GM12892 (cell line): ENCODE measurements at regions not wholly inside any gene's neighbourhood (a gene's known extent, or its start where the extent isn't known, plus 50 kb on each side); places are given as distances from the start of the nearest gene placed in this dataset.

Experiments used
- DNase-seq: peaks from one replicate; pipeline ENCODE4 v3.0.0; 2011; ENCODE audit not compliant: insufficient read length
- FAIRE-seq: peaks from 2 replicates; lab custom pipeline; 2011; peaks lifted over from hg19 to GRCh38; lab: Jason Lieb, UNC
- POLR2A ChIP-seq: IDR thresholded peaks from 2 replicates; pipeline ENCODE4 v1.6.1; 2011; ENCODE audit warnings: low read depth, low read length, control low read depth
- POLR2AphosphoS5 ChIP-seq: IDR thresholded peaks from 2 replicates; pipeline ENCODE4 v1.6.1; 2011; ENCODE audit warnings: low read depth, low read length, control low read depth
- TAF1 ChIP-seq: IDR thresholded peaks from 2 replicates; pipeline ENCODE4 v1.6.1; 2011; ENCODE audit warnings: low read depth, mild to moderate bottlenecking, control low read depth, low read length, borderline replicate concordance

DNA sequence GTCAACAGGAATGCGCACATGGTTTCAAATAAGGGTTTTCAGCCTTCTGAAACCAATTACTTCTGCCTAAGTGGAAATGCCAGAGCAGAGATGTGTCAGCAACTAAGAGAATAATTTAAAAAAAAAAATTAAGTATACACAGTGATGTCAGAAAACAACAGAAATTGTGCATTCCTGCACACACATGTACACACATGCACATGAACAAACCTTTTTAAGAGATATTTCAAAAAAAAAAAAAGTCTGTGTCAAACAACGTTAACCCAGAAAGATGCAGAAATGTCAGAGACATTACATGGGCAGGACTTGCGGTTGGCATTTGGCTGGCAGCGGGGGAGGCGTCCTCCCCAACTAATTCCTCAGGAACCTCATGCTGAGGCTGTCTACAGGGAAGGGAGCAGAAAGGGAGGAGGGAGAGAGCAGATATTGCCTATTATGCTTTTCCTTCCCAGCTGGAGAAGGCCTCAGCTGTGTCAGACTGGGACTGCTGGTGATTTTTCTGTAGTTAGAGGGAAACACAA lies 536.9 kb upstream of the WWC1 start:
- FAIRE-seq (no peak), DNase-seq (no peak)
- no peak for TF ChIP-seq POLR2A
- no peak for TF ChIP-seq POLR2AphosphoS5
- no peak for TF ChIP-seq TAF1

DNA sequence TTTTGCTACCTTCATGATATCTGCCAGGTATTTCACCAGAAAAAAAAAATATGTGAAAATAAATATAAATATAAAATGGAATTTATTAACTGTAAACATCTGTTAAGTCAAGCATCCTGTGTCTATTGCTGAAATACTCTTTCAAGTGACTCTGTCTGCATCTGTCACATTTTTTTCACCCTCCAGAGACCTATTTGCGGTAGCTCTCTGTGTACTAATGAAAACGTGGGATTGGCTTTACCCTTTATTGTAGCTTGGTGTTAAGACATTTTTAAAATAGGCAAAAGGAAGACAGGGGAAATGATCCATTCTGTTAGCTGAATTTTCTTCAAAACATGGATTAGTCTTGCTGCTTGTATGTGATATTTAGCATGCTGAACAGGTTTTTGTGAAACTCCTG lies 536.0 kb upstream of the WWC1 start:
- FAIRE-seq: no peak
- TF ChIP-seq POLR2A: no peak
- no peak for TF ChIP-seq POLR2AphosphoS5
- TF ChIP-seq TAF1: no peak
- no peak for DNase-seq

DNA sequence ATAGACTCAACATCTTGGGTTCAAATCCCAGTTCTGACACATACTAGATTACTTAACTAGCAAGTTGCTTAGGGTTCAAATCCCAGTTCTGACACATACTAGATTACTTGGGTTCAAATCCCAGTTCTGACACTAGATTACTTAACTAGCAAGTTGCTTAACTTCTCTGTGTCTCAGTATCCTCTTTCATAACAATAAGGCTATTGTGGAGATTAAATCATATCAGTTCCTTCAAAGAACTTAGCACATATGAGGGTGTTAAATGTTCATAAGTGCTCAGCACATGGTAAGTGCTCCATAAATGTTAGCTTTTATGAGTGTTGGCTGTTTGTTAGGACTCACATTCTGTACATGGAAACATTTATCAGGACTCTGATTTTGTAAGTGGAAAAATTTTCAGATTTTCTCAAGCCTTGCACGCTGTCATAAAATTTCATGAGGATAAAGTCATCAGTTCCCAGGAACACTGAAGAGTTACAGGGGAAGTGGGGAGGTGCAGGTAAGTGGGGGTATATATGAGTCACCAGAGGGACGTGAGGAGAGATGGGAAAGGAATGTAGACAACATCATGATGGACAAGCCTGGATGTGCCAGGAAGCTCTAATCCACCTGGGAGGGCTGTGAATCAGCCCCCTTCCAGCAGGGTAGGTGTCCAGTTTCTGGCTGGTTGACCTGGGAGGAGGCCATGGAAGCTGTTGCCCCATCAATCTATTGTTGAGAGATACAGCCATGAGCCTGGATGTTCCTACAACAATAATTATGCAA lies 532.2 kb upstream of the WWC1 start:
- no peak for DNase-seq
- TF ChIP-seq TAF1 (no peak), POLR2AphosphoS5 (no peak), POLR2A (no peak)
- FAIRE-seq: no peak

DNA sequence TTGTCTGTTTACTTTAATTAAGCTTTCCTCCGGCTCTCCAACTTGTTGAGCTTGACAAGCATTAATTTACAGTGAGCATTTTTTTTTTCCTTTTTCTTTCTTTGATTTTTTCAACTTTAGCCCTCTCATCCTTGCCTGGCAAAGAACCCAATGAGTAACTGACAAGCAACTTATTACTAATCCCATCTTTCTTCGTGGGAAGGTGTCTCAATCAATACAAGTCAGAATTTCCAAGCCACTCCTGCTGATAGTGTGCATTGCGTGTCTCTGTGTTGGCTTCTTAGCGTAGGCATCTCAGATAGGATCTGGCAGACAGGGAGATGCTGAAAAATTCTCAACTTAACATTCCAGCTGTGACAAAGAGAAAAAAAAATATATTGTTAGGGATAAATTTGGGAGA lies 527.7 kb upstream of the WWC1 start:
- no peak for DNase-seq
- TF ChIP-seq POLR2A: no peak
- TF ChIP-seq POLR2AphosphoS5: no peak
- TF ChIP-seq TAF1: no peak
- FAIRE-seq: no peak

DNA sequence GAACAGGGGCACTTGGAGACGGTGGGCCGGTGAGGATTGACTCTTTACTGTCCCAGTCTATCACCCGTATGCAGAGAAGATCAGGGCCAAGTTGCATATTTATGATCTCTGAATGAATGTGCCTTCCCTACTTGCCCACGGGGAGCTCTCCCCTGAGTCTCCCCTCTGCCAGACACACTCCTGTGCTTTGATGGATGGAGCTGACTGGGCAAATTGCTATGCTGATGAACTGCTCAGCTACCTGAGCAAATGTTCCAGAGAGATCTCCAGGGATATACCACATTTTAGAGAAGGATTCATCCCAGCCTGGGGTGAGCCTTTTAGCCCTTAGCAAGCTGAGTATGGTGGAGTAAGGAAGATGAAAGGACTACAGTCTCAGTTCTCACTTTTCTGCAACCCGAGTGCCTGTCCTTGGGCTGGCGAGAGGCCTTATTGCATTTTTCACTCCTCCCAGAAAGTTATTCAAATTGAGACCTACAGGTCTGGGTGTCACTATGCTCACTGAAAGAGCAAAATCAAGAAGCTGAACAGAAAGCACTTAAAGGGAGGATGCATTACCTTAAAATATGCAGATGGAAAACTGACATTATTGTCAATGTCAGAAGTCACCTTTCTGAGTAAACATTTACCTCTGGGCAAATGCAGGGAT lies 526.7 kb upstream of the WWC1 start:
- no peak for FAIRE-seq
- DNase-seq: no peak
- TF ChIP-seq POLR2AphosphoS5 (no peak), POLR2A (no peak), TAF1 (no peak)

DNA sequence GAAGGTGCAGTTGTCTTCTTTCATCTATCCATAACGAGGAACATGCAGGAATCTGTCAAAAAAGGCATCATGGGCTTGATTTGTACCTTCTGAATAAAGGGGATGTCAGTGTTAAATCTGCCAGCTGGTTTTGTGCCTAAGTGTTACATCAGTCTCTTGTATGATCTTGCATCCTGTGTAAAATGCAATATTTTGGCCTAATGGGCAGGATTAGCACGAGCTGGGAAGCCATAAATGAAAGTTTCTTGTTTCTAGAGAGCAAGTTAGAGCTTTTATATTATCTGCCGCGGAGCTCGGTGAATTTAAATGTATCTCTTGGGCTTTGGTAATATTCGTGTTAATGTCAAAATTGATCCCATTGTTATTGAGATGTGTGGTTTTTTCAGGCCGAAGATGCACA lies 526.1 kb upstream of the WWC1 start:
- FAIRE-seq (no peak), DNase-seq (no peak)
- TF ChIP-seq POLR2A (no peak), POLR2AphosphoS5 (no peak), TAF1 (no peak)

DNA sequence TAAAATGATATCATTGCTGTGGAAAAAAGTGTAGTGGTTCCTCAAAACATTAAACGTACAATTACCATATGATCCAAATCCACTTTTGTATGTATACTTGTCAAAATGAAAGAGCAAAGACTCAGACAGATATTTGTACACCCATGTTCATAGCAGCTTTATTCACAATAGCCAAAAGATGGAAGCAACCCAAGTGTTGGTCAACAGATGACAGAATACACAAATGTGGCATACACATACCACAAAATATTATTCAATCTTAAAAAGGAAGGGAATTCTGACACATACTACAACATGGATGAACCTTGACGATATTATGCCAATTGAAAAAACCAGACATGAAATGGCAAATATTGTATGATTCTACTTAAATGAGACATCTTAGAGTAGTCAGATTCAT lies 524.5 kb upstream of the WWC1 start:
- no peak for DNase-seq
- FAIRE-seq: no peak
- no peak for TF ChIP-seq TAF1
- no peak for TF ChIP-seq POLR2A
- no peak for TF ChIP-seq POLR2AphosphoS5

DNA sequence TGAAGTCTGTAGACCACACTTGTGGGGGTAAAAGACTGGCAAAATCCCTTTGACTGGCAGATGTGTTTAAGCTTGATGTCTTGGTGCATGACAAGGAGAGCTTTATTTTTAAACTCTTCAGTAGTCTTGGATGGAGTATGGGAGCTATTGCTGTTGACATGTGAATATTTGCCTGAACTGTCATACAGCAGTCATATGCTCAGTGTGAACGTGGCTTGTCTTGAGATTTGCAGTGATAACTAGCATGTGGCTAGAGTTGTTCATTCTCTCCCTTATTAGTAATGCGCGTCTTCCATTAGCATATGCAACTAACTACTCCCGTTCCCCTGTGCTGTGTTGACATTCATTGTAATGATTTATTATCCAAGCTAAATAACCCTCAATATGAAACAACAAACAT lies 523.6 kb upstream of the WWC1 start:
- no peak for FAIRE-seq

GRCh38 chr5:167769846-167770413 lies 521.5 kb upstream of the WWC1 start:
- TF ChIP-seq POLR2A (no peak), TAF1 (no peak), POLR2AphosphoS5 (no peak)
- DNase-seq (no peak), FAIRE-seq (no peak)

More for the DNA sequence above, 523.6 kb upstream of the WWC1 start:
- DNase-seq: no peak
- TF ChIP-seq POLR2AphosphoS5 (no peak), TAF1 (no peak), POLR2A (no peak)

- FAIRE-seq: no peak
- no peak for TF ChIP-seq POLR2AphosphoS5
- TF ChIP-seq POLR2A: no peak
- no peak for TF ChIP-seq TAF1
- DNase-seq: no peak
Measured at GRCh38 chr5:167770461-167770860, 521.0 kb upstream of the WWC1 start.

- TF ChIP-seq TAF1 (no peak), POLR2AphosphoS5 (no peak), POLR2A (no peak)
- FAIRE-seq (no peak), DNase-seq (no peak)
Measured at GRCh38 chr5:167771571-167771970, 519.9 kb upstream of the WWC1 start.

GRCh38 chr5:167773668-167774301 lies 517.7 kb upstream of the WWC1 start:
- TF ChIP-seq POLR2AphosphoS5 (no peak), POLR2A (no peak), TAF1 (no peak)
- no peak for FAIRE-seq
- no peak for DNase-seq
